ENCODE measurements at regions not wholly inside any gene's neighbourhood (a gene's known extent, or its start where the extent isn't known, plus 50 kb on each side); places are given as distances from the start of the nearest gene placed in this dataset.
"Not testable (repeated sequence)": the region's sequence is repeated elsewhere in the genome, so short reads cannot be mapped to it uniquely, and the experiment has no call there.

DNA sequence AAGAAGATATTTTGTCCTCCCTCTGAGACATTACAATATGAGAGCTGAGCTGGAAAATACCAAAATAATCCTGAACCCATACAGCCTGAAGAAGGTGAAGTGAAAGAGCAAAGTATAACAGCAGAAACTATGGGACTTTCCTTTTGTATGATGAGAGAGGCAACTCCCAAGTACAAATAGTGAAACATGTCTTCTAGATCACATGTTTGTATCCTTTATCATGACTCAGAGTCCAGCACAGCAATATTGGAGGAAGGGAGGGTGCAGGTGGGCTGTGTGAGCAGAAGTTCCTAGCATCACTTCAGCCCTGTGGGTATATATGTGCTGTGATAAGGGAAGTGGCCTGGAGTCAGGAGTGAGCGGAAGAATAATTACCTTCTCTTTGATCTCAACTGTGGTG, 265.6 kb upstream of the NRXN1 start:
- H3K4me3 ChIP-seq (ENCODE audit: low read length in 2 of 2) = no peak overlapping the region
- DNase-seq (ENCODE audit: low read depth in 6 of 9, low spot score in 9 of 9) = no peak
- WGBS = 92% methylated on average over 1 of the region's 1 CpG
- H3K9me3 ChIP-seq (ENCODE audit: control insufficient read depth in 2 of 2, insufficient read depth in 1 of 2, low read length in 1 of 2) = no peaks in the 10 kb centered on the region
- H3K4me1 ChIP-seq (ENCODE audit: control insufficient read depth in 2 of 2, insufficient read depth in 2 of 2, low read length in 2 of 2) = no peaks in the 10 kb centered on the region
- no peak overlapping the region for H3K27ac ChIP-seq (ENCODE audit: low read depth in 1 of 2, low read length in 1 of 2)
- no peaks in the 10 kb centered on the region for H3K27me3 ChIP-seq (ENCODE audit: control insufficient read depth in 2 of 2, insufficient read depth in 1 of 2, low read length in 1 of 2)
- no peaks in the 10 kb centered on the region for H3K36me3 ChIP-seq (ENCODE audit: control insufficient read depth in 2 of 2, insufficient read depth in 2 of 2, low read length in 1 of 2)

DNA sequence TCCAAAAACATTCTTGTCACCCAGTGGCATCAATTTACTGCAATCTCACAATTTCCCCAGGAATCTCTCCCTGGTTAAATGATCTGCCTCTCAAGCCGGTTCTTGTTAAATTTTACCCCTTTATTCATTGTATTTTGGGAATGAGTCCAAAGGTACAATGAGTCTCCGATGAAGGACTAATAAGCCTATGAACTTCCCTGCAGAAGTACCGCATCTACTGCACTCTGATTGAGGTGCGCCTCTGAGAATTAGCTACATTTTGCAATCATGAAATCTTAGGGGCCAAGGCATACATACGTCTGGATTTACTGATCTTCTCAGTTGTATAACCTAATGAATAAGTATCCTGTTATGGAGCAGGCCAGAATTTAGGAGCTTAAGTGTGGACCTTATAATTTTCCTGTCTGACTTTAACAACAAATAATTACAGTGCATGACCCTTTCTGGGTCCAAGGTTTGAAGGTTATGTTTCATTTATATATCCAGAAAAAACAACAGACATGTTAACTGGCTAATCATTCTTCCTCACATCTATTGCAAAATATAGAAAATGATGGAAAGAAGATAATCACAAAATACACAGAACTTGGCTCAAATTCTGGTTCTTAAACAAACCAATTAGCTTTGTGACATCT, 261.8 kb upstream of the NRXN1 start:
- no peaks in the 10 kb centered on the region for H3K9me3 ChIP-seq (ENCODE audit: control insufficient read depth in 2 of 2, insufficient read depth in 1 of 2, low read length in 1 of 2)
- no peak overlapping the region for H3K27ac ChIP-seq (ENCODE audit: low read depth in 1 of 2, low read length in 1 of 2)
- 77% methylated on average over 5 of the region's 5 CpGs for WGBS
- DNase-seq (ENCODE audit: low read depth in 6 of 9, low spot score in 9 of 9) = no peak
- H3K4me1 ChIP-seq (ENCODE audit: control insufficient read depth in 2 of 2, insufficient read depth in 2 of 2, low read length in 2 of 2) = no peaks in the 10 kb centered on the region
- no peak overlapping the region for H3K4me3 ChIP-seq (ENCODE audit: low read length in 2 of 2)
- H3K27me3 ChIP-seq (ENCODE audit: control insufficient read depth in 2 of 2, insufficient read depth in 1 of 2, low read length in 1 of 2) = no peaks in the 10 kb centered on the region
- H3K36me3 ChIP-seq (ENCODE audit: control insufficient read depth in 2 of 2, insufficient read depth in 2 of 2, low read length in 1 of 2) = no peaks in the 10 kb centered on the region

DNA sequence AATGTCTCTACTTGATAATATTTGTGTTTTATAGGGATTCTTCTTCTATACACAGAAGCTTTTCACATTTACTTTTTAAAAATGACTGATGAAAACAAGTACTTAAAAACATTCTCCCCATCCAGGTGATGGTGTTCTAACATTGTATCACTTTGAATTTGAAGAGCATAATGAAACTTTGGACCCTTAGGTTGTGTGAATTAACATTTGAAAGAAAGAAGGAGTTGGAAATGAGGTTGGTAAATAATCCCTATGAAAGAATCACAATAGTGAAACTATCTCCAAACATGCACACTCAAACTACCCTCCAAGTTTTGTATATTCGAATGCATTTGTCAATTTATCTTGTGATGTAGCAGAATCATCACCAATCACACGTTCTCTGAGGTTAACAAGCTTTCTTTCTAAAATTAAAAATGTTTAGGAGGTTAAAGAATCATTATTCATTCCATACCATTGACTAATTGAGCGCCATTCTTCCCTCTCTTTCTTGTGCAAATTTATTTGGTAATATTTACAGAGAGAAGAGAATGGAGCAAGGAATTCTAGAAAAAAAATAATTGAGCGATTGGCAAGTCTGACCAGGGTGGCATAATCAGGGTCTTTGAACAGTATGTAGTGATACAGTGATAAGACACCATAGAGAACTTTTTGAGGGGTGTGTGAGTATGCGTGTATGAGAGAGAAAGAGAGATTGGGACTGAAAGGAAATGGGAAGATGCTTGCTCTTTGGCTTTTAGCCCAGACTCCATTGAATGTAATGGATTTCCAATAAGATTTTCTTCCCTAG, 260.0 kb upstream of the NRXN1 start:
- Histone ChIP-seq H3K9me3 (ENCODE audit: control insufficient read depth in 2 of 2, insufficient read depth in 1 of 2, low read length in 1 of 2) (no peaks in the 10 kb centered on the region), H3K27me3 (ENCODE audit: control insufficient read depth in 2 of 2, insufficient read depth in 1 of 2, low read length in 1 of 2) (no peaks in the 10 kb centered on the region), H3K4me1 (ENCODE audit: control insufficient read depth in 2 of 2, insufficient read depth in 2 of 2, low read length in 2 of 2) (no peaks in the 10 kb centered on the region), H3K4me3 (ENCODE audit: low read length in 2 of 2) (no peak overlapping the region), H3K27ac (ENCODE audit: low read depth in 1 of 2, low read length in 1 of 2) (no peak overlapping the region), H3K36me3 (ENCODE audit: control insufficient read depth in 2 of 2, insufficient read depth in 2 of 2, low read length in 1 of 2) (no peaks in the 10 kb centered on the region)
- DNase-seq (ENCODE audit: low read depth in 6 of 9, low spot score in 9 of 9) = no peak
- WGBS = 75% methylated on average over 5 of the region's 5 CpGs

DNA sequence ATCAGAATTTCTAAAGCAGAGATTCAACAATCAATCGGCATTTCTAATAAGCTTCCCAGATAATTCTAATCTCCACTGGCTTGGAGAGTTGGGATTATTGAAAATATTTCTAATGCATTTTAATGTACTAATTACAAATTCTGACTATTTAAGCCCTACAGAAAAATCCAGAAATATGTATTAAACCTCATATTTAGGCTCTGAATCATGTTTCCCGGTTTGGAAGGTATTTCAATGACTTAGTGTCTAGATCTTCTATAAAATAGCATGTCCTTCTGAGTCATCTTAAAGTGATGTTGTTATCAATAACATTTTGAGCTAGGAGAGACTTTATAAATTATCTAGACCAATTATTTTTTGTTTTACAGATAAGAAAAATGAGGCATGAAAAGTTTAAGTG, 258.8 kb upstream of the NRXN1 start:
- Histone ChIP-seq H3K9me3 (ENCODE audit: control insufficient read depth in 2 of 2, insufficient read depth in 1 of 2, low read length in 1 of 2) (no peaks in the 10 kb centered on the region), H3K4me1 (ENCODE audit: control insufficient read depth in 2 of 2, insufficient read depth in 2 of 2, low read length in 2 of 2) (no peaks in the 10 kb centered on the region), H3K36me3 (ENCODE audit: control insufficient read depth in 2 of 2, insufficient read depth in 2 of 2, low read length in 1 of 2) (no peaks in the 10 kb centered on the region), H3K27me3 (ENCODE audit: control insufficient read depth in 2 of 2, insufficient read depth in 1 of 2, low read length in 1 of 2) (no peaks in the 10 kb centered on the region), H3K4me3 (ENCODE audit: low read length in 2 of 2) (no peak overlapping the region), H3K27ac (ENCODE audit: low read depth in 1 of 2, low read length in 1 of 2) (no peak overlapping the region)
- WGBS = 87% methylated on average over 2 of the region's 2 CpGs
- DNase-seq (ENCODE audit: low read depth in 6 of 9, low spot score in 9 of 9) = no peak

DNA sequence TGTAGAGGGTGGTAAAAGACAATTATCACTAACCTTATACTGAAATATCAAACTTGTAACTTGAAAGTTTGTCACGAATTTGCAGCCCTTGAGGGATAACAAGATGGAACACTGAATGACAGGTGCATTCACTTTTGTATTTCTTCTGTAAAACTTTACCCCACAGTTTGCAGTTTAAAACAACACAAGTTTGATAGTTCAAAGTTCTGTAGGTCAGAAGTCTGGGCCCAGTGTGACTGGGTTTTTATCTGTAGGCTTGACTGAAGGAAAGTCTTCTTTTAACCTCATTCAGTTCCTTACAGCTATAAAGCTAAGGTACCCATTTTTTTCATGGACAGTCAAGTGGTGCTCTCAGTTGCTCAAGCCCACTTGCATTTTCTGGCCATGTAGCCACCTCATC, 257.1 kb upstream of the NRXN1 start:
- H3K4me3 ChIP-seq (ENCODE audit: low read length in 2 of 2) = no peak overlapping the region
- 84% methylated on average over 1 of the region's 1 CpG for WGBS
- DNase-seq (ENCODE audit: low read depth in 6 of 9, low spot score in 9 of 9) = no peak
- no peak overlapping the region for H3K27ac ChIP-seq (ENCODE audit: low read depth in 1 of 2, low read length in 1 of 2)
- no peaks in the 10 kb centered on the region for H3K36me3 ChIP-seq (ENCODE audit: control insufficient read depth in 2 of 2, insufficient read depth in 2 of 2, low read length in 1 of 2)
- H3K9me3 ChIP-seq (ENCODE audit: control insufficient read depth in 2 of 2, insufficient read depth in 1 of 2, low read length in 1 of 2) = no peaks in the 10 kb centered on the region
- no peaks in the 10 kb centered on the region for H3K4me1 ChIP-seq (ENCODE audit: control insufficient read depth in 2 of 2, insufficient read depth in 2 of 2, low read length in 2 of 2)
- no peaks in the 10 kb centered on the region for H3K27me3 ChIP-seq (ENCODE audit: control insufficient read depth in 2 of 2, insufficient read depth in 1 of 2, low read length in 1 of 2)

DNA sequence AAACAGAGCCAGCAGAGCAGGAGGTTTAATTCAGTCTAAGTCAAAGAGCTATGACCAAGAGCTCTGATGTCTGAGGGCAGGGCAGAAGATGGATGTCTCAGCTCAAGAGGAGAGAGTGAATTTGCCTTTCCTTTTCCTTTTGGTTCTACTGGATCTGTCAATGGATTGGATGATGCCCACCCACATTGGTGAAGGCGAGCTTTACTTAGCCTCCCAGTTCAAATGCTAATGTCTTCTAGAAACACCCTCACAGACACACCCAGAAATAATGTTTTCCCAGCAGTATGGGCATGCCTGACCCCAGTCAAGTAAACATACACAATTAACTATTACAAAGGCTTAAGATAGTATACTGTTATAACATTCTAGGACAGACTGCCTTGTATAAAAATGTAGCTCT, 236.3 kb upstream of the NRXN1 start:
- Histone ChIP-seq H3K27ac (ENCODE audit: low read depth in 1 of 2, low read length in 1 of 2) (no peak overlapping the region), H3K27me3 (ENCODE audit: control insufficient read depth in 2 of 2, insufficient read depth in 1 of 2, low read length in 1 of 2) (no peaks in the 10 kb centered on the region)

DNA sequence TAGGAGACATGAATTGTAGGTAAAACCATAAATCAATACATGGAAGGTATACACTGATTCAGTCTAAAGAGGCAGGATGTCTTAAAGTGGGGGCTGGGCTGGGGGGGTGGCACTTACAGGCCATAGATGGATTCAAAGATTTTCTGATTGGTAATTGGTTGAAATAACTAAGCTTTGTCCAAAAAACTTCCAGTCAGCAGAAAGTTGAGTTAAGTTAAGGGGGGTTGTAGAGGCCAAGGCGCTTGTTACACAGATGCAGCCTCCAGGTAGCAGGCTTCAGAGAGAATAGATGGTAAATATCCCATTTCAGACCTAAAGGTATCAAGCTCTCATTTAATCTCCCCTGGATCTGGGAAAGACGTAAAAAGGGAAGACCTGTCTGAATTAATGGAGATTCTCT, 233.6 kb upstream of the NRXN1 start:
- no peaks in the 10 kb centered on the region for H3K4me1 ChIP-seq (ENCODE audit: control insufficient read depth in 2 of 2, insufficient read depth in 2 of 2, low read length in 2 of 2)
- H3K36me3 ChIP-seq (ENCODE audit: control insufficient read depth in 2 of 2, insufficient read depth in 2 of 2, low read length in 1 of 2) = no peaks in the 10 kb centered on the region
- H3K27ac ChIP-seq (ENCODE audit: low read depth in 1 of 2, low read length in 1 of 2) = no peak overlapping the region
- no peaks in the 10 kb centered on the region for H3K9me3 ChIP-seq (ENCODE audit: control insufficient read depth in 2 of 2, insufficient read depth in 1 of 2, low read length in 1 of 2)
- H3K4me3 ChIP-seq (ENCODE audit: low read length in 2 of 2) = no peak overlapping the region
- WGBS = 93% methylated on average over 2 of the region's 2 CpGs
- no peaks in the 10 kb centered on the region for H3K27me3 ChIP-seq (ENCODE audit: control insufficient read depth in 2 of 2, insufficient read depth in 1 of 2, low read length in 1 of 2)
- DNase-seq (ENCODE audit: low read depth in 6 of 9, low spot score in 9 of 9) = no peak

More for the DNA sequence above, 236.3 kb upstream of the NRXN1 start:
- no peak for DNase-seq (ENCODE audit: low read depth in 6 of 9, low spot score in 9 of 9)
- WGBS = 92% methylated on average over 1 of the region's 1 CpG
- Histone ChIP-seq H3K4me3 (ENCODE audit: low read length in 2 of 2) (no peak overlapping the region), H3K9me3 (ENCODE audit: control insufficient read depth in 2 of 2, insufficient read depth in 1 of 2, low read length in 1 of 2) (no peaks in the 10 kb centered on the region), H3K36me3 (ENCODE audit: control insufficient read depth in 2 of 2, insufficient read depth in 2 of 2, low read length in 1 of 2) (no peaks in the 10 kb centered on the region), H3K4me1 (ENCODE audit: control insufficient read depth in 2 of 2, insufficient read depth in 2 of 2, low read length in 2 of 2) (no peaks in the 10 kb centered on the region)

DNA sequence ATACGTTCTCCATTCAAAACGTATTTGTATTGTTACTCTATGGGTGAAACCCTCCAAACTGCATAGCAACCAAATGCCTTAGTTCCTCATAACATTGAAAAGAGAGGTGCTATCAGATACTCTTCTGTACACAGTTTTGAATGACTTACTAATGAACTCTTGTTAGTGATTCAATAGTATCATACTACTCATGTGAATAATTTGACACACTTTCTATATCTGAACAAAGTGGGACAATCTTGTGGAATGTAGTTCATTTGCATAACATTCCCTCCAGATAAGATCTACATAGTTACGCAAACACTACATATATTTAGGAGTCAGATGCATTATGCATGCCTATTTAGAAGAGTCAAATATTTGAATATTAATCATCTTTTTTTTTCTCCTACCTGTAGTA, 232.0 kb upstream of the NRXN1 start:
- H3K4me3 ChIP-seq (ENCODE audit: low read length in 2 of 2) = no peak overlapping the region
- 75% methylated on average over 3 of the region's 3 CpGs for WGBS
- no peaks in the 10 kb centered on the region for H3K27me3 ChIP-seq (ENCODE audit: control insufficient read depth in 2 of 2, insufficient read depth in 1 of 2, low read length in 1 of 2)
- H3K9me3 ChIP-seq (ENCODE audit: control insufficient read depth in 2 of 2, insufficient read depth in 1 of 2, low read length in 1 of 2) = no peaks in the 10 kb centered on the region
- no peak for DNase-seq (ENCODE audit: low read depth in 6 of 9, low spot score in 9 of 9)
- H3K4me1 ChIP-seq (ENCODE audit: control insufficient read depth in 2 of 2, insufficient read depth in 2 of 2, low read length in 2 of 2) = no peaks in the 10 kb centered on the region
- H3K36me3 ChIP-seq (ENCODE audit: control insufficient read depth in 2 of 2, insufficient read depth in 2 of 2, low read length in 1 of 2) = no peaks in the 10 kb centered on the region
- no peak overlapping the region for H3K27ac ChIP-seq (ENCODE audit: low read depth in 1 of 2, low read length in 1 of 2)

DNA sequence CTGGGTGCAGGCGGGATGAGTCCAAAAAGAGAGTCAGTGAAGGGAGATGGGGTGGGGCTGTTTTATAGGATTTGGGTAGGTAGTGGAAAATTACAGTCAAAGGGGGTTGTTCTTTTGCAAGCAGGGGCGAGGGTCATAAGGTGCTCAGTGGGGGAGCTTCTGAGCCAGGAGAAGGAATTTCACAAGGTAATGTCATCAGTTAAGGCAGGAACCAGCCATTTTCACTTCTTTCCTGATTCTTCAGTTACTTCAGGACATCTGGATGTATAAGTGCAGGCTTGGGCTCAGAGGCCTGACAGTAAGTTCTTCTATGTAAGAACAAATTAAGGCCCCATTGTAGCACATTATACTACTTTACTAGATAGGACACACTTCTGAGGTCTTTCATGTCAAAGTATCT, 231.2 kb upstream of the NRXN1 start:
- H3K4me1 ChIP-seq (ENCODE audit: control insufficient read depth in 2 of 2, insufficient read depth in 2 of 2, low read length in 2 of 2); H3K4me3 ChIP-seq (ENCODE audit: low read length in 2 of 2); DNase-seq (ENCODE audit: low read depth in 6 of 9, low spot score in 9 of 9); H3K9me3 ChIP-seq (ENCODE audit: control insufficient read depth in 2 of 2, insufficient read depth in 1 of 2, low read length in 1 of 2); H3K27ac ChIP-seq (ENCODE audit: low read depth in 1 of 2, low read length in 1 of 2); H3K36me3 ChIP-seq (ENCODE audit: control insufficient read depth in 2 of 2, insufficient read depth in 2 of 2, low read length in 1 of 2); H3K27me3 ChIP-seq (ENCODE audit: control insufficient read depth in 2 of 2, insufficient read depth in 1 of 2, low read length in 1 of 2): not testable (repeated sequence)
- WGBS = 90% methylated on average over 2 of the region's 2 CpGs
